ENCODE measurements at regions not wholly inside any gene's neighbourhood (a gene's known extent, or its start where the extent isn't known, plus 50 kb on each side); places are given as distances from the start of the nearest gene placed in this dataset.
"Not testable (repeated sequence)": the region's sequence is repeated elsewhere in the genome, so short reads cannot be mapped to it uniquely, and the experiment has no call there.

DNA sequence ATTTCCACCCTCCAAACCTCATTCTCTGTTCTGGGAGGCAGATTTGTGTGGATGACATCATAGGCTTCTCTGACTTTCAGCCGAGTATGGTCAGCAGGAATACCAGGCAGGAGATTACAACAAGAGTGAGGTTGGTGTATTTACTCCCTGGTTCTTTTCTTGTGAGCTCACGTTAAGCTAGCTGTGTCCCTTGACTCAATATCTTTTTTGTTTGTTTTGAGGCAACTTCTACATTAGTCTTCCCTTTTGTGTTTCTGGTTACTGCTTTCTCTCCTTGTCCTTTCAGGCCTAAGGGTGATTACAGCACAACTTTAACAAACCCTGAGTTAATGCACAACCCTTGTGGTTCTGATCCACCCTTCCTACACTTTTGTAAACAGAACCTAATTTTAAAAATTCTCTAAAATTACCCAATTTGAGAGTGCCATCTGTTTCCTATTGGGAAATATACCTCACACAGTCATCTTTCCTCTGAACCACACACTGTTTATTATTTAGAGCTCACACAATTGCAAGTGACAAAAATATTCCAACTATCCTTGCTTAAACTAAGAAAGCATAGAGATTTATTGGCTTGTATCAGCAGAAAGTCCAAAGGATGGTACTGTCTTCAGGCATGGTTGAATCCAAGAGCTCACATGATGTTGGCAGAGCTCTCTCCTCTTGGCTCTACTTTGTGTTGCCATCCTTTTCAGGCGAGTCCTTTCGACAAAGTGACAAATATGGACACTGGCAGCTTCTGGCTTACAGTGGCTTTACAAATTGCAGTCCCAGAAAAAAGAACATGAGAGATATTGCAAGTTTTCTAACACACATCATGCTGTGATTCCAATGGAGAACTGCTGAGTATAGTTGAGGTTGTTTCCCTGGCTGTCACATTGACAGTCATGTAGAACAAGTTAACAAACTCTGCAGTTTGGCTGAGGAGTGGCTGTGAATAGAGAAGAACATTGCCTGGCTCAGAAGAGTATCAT lies 150.5 kb upstream of the DDIT4L start:
- no peak for DNase-seq

GRCh38 chr4:100339870-100340269 lies 149.6 kb upstream of the DDIT4L start:
- no peak for DNase-seq

GRCh38 chr4:100333491-100333890 lies 143.2 kb upstream of the DDIT4L start:
- DNase-seq = not testable (repeated sequence)

DNA sequence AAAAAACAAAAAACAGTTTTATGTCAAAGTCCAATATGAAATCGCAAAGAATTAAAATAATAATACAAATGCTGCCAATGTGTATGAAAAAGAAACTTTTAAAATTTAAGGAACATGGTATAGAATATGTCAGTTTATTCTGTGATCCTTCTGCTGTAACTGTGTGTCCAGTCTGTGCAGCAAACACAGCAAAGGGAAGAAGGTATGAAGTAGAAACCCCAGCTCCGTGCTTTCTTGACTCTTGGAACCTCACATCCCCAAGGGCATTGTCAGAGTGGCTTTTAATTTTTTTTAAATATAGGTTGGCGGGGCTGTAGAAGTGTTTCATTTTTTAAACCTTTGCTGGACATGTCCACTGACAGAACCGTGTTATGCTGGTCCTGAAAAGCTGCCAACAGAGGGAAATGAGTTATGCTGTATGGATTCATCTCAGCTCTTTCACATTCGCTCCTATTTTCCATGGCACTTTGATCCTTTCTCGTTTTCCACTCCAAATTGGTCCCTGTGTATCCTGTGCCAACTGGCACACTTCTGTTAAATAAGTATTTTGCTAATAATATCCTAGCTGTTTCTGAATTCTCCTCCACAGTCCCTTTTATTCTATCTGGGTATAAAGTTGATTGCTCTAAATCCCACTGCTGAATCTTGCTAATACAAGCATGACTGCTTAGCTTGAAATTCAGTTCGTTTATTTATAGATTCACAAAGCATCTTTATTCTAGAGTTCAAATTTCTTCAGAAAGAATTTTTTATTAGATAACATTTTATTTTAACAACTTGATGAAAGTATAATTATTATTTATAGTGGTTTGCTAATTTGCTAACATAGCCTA lies 127.0 kb upstream of the DDIT4L start:
- no peak for DNase-seq

DNA sequence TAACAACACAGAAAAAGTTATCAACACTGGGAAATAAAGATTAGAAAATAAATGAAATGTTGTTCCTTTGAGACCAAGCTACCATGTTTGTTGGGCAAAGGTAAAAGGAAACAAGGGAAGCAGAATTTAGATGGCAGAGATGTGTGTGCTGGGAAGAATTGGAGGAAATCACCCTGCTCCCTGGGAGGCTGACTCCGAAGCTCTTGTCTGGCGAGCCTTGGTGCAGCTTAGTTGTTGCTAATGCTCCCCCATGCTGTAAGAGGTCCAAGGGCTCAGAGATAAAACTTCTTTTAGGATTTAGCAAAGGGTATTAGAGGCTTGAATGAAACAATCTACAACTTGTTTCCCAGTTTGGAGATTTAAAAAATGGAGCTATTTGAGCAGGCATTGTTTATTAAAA lies 123.8 kb upstream of the DDIT4L start:
- DNase-seq = no peak

GRCh38 chr4:100312615-100313350 lies 122.5 kb upstream of the DDIT4L start:
- DNase-seq = no peak

DNA sequence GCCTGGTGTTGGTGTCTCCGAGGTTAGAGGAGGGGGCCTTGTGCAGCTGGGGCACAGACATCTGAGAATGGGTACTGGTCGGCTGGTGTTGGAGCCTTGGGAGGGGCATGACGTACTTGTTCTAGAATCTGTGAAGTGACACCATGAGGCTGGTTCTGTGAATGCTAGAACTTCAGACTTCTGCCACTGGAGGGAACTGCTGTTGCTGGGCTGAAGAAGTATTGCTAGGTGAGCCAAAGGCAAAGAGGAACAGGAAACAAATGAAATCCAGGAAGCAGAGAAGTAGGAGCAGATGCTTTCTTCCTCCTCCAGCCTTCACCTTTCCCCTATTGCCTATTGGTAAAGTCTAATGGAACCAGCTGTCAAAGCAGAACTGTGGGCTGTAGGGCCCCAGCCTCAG lies 120.9 kb upstream of the DDIT4L start:
- DNase-seq = no peak

DNA sequence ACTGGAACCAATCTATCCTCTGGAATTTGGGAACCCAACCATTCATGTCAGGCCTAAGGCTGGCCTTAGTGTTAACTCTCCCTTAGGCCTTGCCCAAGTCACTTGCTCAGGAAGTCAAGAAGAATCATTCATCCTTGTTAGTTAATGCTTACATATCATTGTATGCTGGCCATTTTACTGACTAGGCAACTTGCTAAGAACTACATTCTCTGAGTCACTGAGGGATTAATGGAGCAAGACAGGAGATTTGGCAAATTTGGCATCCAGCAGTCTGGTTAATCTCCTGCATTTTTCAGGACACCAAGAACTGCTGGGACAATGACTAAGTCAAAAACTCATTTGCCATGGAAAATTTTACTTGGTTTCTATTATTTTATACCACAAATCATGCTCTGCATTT lies 115.8 kb upstream of the DDIT4L start:
- DNase-seq = no peak

DNA sequence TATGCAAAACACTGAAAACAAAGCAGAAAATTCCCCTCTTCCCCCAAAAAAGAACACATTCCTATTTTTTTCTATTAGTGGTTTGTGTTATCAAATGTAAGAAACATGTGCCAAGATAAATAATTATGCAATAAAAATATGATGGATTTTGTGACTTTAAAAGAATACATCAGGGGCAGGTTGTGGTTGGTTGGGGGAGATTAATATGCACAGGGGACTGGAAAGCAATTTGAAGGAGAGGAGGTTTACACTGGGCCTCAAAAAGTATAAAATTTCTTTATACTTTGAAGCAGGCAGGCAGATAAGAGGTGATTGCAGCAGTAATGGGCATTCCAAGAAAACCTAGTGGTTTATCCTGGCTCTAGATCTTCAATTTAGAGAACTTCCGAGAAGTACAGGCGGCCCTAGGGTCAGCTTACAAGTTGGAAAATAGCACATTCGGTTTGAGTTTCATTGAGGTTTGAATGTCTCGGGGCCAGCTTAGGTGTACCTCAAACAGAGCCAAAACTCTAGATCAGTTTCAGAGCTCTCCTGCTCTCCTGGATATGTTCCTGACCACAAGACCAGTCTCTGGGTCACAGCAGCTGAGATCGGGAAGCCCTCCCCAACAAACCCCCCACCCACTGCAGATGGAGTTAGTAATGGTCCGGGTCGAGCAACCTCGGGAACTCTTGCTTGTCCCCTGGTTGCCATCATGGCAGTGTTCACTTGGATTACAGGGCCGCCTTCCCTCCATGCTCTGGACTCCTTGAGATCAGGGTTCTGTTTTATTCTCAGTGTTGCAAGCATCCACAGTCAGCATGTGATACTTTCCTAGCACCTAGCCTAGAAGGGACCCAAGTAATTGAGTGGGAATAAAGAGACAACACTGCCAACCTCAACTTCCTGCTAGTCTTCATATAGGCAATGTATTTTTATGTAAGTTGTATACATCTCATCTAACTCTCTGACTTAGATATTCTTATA lies 112.1 kb upstream of the DDIT4L start:
- no peak for DNase-seq

- no peak for DNase-seq
Measured at GRCh38 chr4:100299046-100299840, 109.0 kb upstream of the DDIT4L start.

DNA sequence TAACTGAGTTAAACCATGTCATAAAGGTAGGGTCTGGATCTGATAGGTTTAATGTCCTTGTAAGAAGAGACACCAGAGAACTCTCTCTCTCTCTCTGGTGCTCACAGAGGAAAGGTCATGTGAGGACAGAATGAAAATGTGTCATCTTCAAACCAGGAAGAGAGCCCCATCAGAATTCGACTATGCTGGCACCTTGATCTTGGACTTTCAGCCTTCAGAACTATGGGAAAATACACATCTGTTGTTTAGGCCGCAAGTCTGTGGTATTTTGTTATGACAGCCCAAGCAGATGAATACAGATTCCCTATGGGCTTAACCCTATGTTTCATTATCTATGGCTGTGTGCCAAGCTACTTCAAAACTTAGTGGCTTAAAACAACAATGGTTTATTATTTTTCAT lies 105.5 kb upstream of the DDIT4L start:
- DNase-seq = no peak

DNA sequence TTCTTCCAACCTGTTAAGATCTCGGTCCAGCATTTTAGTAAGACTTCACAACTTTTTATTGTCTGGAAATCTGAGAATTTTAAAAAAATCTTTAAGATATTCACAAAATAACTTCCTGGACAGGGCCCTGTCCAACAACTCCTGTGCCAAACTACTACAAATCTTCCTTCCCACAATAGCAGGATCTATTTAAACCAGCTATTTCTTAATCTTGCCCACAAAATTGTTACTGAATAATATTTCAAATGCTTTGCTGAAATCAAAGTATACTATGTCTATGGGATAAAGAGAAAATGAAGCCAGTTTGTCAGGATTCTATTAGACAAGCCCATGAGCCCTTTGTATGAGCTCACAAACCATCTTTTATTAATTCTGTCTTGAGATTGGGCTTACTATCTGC lies 104.1 kb upstream of the DDIT4L start:
- no peak for DNase-seq

DNA sequence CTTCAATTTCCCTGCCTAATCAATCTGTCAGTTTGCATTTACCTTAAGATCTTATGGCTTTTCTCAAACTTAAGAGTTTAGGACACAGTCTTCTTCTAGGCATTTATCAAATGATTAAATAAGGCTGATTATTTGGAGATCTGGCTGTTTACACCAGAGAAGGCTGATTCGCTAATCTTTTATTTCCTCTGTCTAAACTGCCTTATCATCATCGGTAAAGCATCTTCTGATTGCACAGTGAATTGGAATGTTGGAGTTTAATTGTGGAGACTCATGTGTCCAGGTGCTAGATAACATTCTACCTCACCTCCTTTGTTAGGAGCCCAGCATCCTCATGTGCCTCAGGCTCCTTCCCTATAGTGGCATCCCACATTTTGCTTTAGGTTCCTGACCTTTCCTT lies 100.3 kb upstream of the DDIT4L start:
- no peak for DNase-seq

GRCh38 chr4:100289946-100290345 lies 99.7 kb upstream of the DDIT4L start:
- DNase-seq = no peak

DNA sequence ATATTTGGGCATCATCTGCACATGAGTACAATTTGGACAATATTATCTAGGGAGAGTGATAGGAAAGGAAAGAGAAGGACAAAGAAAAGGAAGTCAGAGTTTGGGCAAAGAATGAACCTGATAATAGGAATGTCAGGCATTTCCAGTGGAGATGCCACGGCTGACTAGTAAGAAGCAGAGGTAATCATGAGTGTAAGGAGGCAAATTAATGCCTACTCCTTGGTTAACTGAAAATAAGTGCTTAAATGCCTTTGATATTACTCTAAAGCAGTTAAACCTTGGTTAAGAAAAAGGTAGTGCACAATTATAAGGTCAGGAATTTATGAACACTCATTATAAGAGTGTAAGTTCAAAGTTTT lies 99.2 kb upstream of the DDIT4L start:
- DNase-seq = no peak

GRCh38 chr4:100288811-100289529 lies 98.7 kb upstream of the DDIT4L start:
- DNase-seq = no peak

GRCh38 chr4:100288161-100288560 lies 97.9 kb upstream of the DDIT4L start:
- no peak for DNase-seq

- no peak for DNase-seq
Measured at GRCh38 chr4:100287534-100287933, 97.3 kb upstream of the DDIT4L start.

DNA sequence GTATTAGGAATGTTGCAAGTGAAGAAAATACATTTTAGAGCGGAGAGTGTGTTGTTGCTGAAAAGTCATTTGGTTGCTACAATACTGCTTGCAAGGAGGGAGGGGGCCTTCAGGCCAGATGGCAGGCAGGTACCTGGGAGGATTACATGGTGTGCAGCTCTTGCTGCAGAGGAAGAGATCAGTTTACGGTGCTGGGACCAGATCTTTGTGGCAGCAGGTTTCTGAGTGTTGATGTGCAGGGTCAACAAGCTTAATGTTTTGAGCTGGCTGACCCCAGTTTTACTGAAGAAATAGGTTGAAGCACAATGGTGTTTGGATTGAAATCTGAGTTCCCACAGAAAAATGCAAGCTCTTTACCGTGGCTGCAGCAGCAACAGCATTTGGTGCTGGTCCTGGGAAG lies 96.4 kb upstream of the DDIT4L start:
- DNase-seq = no peak

DNA sequence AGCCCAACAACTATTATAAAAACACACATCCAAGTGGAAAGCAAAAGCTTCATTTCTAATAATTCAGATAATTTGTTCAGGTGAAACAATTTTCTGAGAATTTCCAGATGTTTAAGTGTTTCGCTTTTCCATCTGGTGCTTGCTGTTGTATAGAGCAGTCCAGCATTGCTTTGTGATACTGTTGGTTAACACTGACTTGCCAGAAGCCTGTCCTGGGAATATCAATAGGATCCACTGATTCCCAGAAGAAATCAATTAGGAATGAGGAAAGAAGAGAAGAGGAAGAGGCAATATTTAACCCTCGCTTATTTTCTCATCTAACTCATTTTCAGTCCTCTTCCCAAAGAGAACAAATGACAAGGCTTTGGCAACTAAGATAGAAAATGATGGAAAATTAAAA lies 94.9 kb upstream of the DDIT4L start:
- DNase-seq = no peak
